Breast epithelium (tissue), 3 donors: ENCODE measurements at regions not wholly inside any gene's neighbourhood (a gene's known extent, or its start where the extent isn't known, plus 50 kb on each side); places are given as distances from the start of the nearest gene placed in this dataset.

Experiments
- POLR2A ChIP-seq: fragments of 450-650 bp; IDR thresholded peaks from one replicate; pipeline ENCODE4 v1.6.1; 2016; ENCODE audit warnings: antibody characterized with exemption, mild to moderate bottlenecking, moderate library complexity
- POLR2AphosphoS5 ChIP-seq, 3 donors: sonication (generic); formaldehyde crosslinking; IDR thresholded peaks; one replicate each; pipeline ENCODE4 v1.6.1; 2017; ENCODE audit warnings: antibody characterized with exemption in 3 of 3
- TF ChIP-seq, protein P1 (sequence below), 3 donors: fragments of 450-650 bp; IDR thresholded peaks; one replicate each; pipeline ENCODE4 v1.5.1; 2016 to 2017; ENCODE audit warnings: antibody characterized with exemption in 3 of 3, mild to moderate bottlenecking in 3 of 3, moderate library complexity in 3 of 3

- TF ChIP-seq, protein P1, sequence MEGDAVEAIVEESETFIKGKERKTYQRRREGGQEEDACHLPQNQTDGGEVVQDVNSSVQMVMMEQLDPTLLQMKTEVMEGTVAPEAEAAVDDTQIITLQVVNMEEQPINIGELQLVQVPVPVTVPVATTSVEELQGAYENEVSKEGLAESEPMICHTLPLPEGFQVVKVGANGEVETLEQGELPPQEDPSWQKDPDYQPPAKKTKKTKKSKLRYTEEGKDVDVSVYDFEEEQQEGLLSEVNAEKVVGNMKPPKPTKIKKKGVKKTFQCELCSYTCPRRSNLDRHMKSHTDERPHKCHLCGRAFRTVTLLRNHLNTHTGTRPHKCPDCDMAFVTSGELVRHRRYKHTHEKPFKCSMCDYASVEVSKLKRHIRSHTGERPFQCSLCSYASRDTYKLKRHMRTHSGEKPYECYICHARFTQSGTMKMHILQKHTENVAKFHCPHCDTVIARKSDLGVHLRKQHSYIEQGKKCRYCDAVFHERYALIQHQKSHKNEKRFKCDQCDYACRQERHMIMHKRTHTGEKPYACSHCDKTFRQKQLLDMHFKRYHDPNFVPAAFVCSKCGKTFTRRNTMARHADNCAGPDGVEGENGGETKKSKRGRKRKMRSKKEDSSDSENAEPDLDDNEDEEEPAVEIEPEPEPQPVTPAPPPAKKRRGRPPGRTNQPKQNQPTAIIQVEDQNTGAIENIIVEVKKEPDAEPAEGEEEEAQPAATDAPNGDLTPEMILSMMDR (IDR thresholded peaks at IDR 0.05) = no peak
- no peak for TF ChIP-seq POLR2A
- TF ChIP-seq POLR2AphosphoS5 (IDR thresholded peaks at IDR 0.05) = no peak
Measured at GRCh38 chr17:72049914-72050313, 70.9 kb upstream of the SOX9 start.
